ENCODE measurements at regions not wholly inside any gene's neighbourhood (a gene's known extent, or its start where the extent isn't known, plus 50 kb on each side); places are given as distances from the start of the nearest gene placed in this dataset.

GRCh38 chr9:32708480-32709150 is 73.1 kb upstream of the TAF1L start:
- in situ Hi-C loops (cut with MboI; ENCODE audit: low sequenced_read_pairs) = no loop called here
- H2AK5ac ChIP-seq (ENCODE audit: low read depth, low read length) = no peak overlapping the region
- no peak overlapping the region for H3K23ac ChIP-seq (ENCODE audit: low read depth, low read length)
- dilution Hi-C loops (cut with HindIII; ENCODE audit: low sequenced_read_pairs, unreplicated experiment) = no loop called here
- DNase-seq (no peak), ATAC-seq (ENCODE audit: low read depth) (no peak)
- H3K18ac ChIP-seq (ENCODE audit: low read depth, low read length) = no peak overlapping the region
- CTCF ChIA-PET = interaction anchor here (0.6 kb wide), 1 partner anchor 62 kb away, joined by 3 read pairs; no protein-coding TSS in a partner anchor
- no peaks in the 10 kb centered on the region for H4K20me1 ChIP-seq (ENCODE audit: insufficient read depth, low read length)
- no TSS peak for BruUV-seq (replicated peaks)
- no peaks in the 10 kb centered on the region; the same call in 1 of the 2 replicates for H3K4me1 ChIP-seq (ENCODE audit: control insufficient read depth, insufficient read depth, low read length)
- H4K91ac ChIP-seq (ENCODE audit: insufficient read depth, low read depth, low read length) = no peak overlapping the region
- intact Hi-C loops (cut with micrococcal nuclease) = no loop called here
- H3K4me3 ChIP-seq (ENCODE audit: insufficient read depth, low read depth, low read length) = no peak overlapping the region
- no peak overlapping the region for H4K5ac ChIP-seq (ENCODE audit: low read depth, low read length)
- POLR2A ChIA-PET (ENCODE audit: unreplicated experiment) = no interaction called here
- no peaks in the 10 kb centered on the region for H3K79me1 ChIP-seq (ENCODE audit: low read depth in 1 of 2, low read length in 2 of 2)
- no peak overlapping the region for H3K56ac ChIP-seq (ENCODE audit: extremely low read depth, insufficient read depth, low read length)
- H2BK5ac ChIP-seq (ENCODE audit: low read depth, low read length, poor library complexity, severe bottlenecking) = no peak overlapping the region
- no peak overlapping the region for H3K9ac ChIP-seq (ENCODE audit: low read depth, low read length)
- H2BK15ac ChIP-seq (ENCODE audit: low read depth, low read length) = no peak overlapping the region
- no peak overlapping the region for H3K27ac ChIP-seq (ENCODE audit: insufficient read depth, low read length)
- no peaks in the 10 kb centered on the region for H3K27me3 ChIP-seq (ENCODE audit: control insufficient read depth, insufficient read depth, low read length)
- TF ChIP-seq NFE2L2 (IDR thresholded peaks at IDR 0.05; ENCODE audit: low read depth, low read length) (no peak), USF2 (IDR thresholded peaks at IDR 0.05; ENCODE audit: low read depth, low read length) (no peak), MAFK (IDR thresholded peaks at IDR 0.05; ENCODE audit: low read depth, low read length) (no peak), MXI1 (IDR thresholded peaks at IDR 0.05; ENCODE audit: borderline replicate concordance, low read depth, low read length) (no peak), CHD1 (IDR thresholded peaks at IDR 0.05; ENCODE audit: low read depth, low read length) (no peak), CTCF (conservative IDR thresholded peaks at IDR 0.05; ENCODE audit: low read depth, low read length) (no peak), ELK1 (IDR thresholded peaks at IDR 0.05; ENCODE audit: borderline replicate concordance, low read depth, low read length) (no peak), BHLHE40 (IDR thresholded peaks at IDR 0.05; ENCODE audit: low read depth, low read length) (no peak), RFX5 (IDR thresholded peaks at IDR 0.05; ENCODE audit: low read depth, low read length) (no peak), CEBPB (IDR thresholded peaks at IDR 0.05; ENCODE audit: low read depth, low read length) (no peak), POLR2A (IDR thresholded peaks at IDR 0.05; ENCODE audit: low read depth, low read length) (no peak), SMC3 (IDR thresholded peaks at IDR 0.05; ENCODE audit: low read depth, low read length) (no peak)
- no peak overlapping the region for H2AK9ac ChIP-seq (replicated peaks; ENCODE audit: low read depth, low read length, poor library complexity)
- no peaks in the 10 kb centered on the region for H3K9me3 ChIP-seq (ENCODE audit: control insufficient read depth, insufficient read depth, low read length)
- no peak overlapping the region for H4K8ac ChIP-seq (ENCODE audit: low read depth in 2 of 2, low read length in 2 of 2)
- no peaks in the 10 kb centered on the region for H3K36me3 ChIP-seq (ENCODE audit: control insufficient read depth, insufficient read depth, low read length)
- no peak overlapping the region for H3K4me2 ChIP-seq (ENCODE audit: low read depth, low read length)
- H3K14ac ChIP-seq (replicated peaks; ENCODE audit: low read depth, low read length) = no peak overlapping the region
- no peak overlapping the region for H3K4ac ChIP-seq (ENCODE audit: low read depth, low read length)
- no peaks in the 10 kb centered on the region for H3K9me1 ChIP-seq (ENCODE audit: insufficient read depth, low read length)
- WGBS, 2 experiments (ENCODE audit: extremely low coverage in 2 of 2, insufficient read length in 1 of 2) = no CpG with 5 or more reads among the region's 3 CpGs
- H2BK120ac ChIP-seq (ENCODE audit: low read depth, low read length) = no peak overlapping the region
- no peak overlapping the region for H2BK20ac ChIP-seq (ENCODE audit: low read depth, low read length)
- H2AFZ ChIP-seq (replicated peaks; ENCODE audit: low read length, poor library complexity) = no peak overlapping the region

All from IMR-90 (cell line).